ENCODE measurements at regions not wholly inside any gene's neighbourhood (a gene's known extent, or its start where the extent isn't known, plus 50 kb on each side); places are given as distances from the start of the nearest gene placed in this dataset.

GRCh38 chr3:175861916-175862315, 1002.8 kb downstream of the NAALADL2 start:
- no peak for DNase-seq (ENCODE audit: low read depth)
